HepG2 (cell line): ENCODE measurements at regions not wholly inside any gene's neighbourhood (a gene's known extent, or its start where the extent isn't known, plus 50 kb on each side); places are given as distances from the start of the nearest gene placed in this dataset.
A peak's percentile ranks its signal among the peaks of the same experiment; 100 is the strongest.

Experiments
- DNMT3B ChIP-seq: conservative IDR thresholded peaks from 2 replicates; pipeline ENCODE4 v1.6.1; 2016; ENCODE audit warnings: missing biosample characterization, control low read depth
- ERF ChIP-seq: IDR thresholded peaks from 2 replicates; pipeline ENCODE4 v1.6.1; 2018; ENCODE audit warnings: missing biosample characterization, missing genetic modification reagents
- GABPB1 ChIP-seq: IDR thresholded peaks from 2 replicates; pipeline ENCODE4 v1.6.1; 2016; ENCODE audit warnings: mild to moderate bottlenecking, missing genetic modification reagents, moderate library complexity, missing compliant biosample characterization
- GFI1 ChIP-seq: sonication (generic); formaldehyde crosslinking; IDR thresholded peaks from 2 replicates; pipeline ENCODE4 v1.5.0; 2020; ENCODE audit warnings: missing genetic modification reagents, mild to moderate bottlenecking, borderline replicate concordance
- MAFK ChIP-seq, 2 experiments: IDR thresholded peaks in 1 of 2; conservative IDR thresholded peaks in 1 of 2; 2 replicates each; pipeline ENCODE4 v1.6.1; 2011; ENCODE audit warnings: improper control_type of control experiment in 2 of 2, low read length in 2 of 2
- MIER2 ChIP-seq: IDR thresholded peaks from 2 replicates; pipeline ENCODE4 v1.6.1; 2016; ENCODE audit warnings: missing biosample characterization, missing genetic modification reagents
- MLXIP ChIP-seq: sonication (generic); formaldehyde crosslinking; IDR thresholded peaks from 2 replicates; pipeline ENCODE4 v1.9.0; 2021; ENCODE audit warnings: missing genetic modification reagents, borderline replicate concordance
- MTF1 ChIP-seq: sonication (generic); formaldehyde crosslinking; IDR thresholded peaks from 2 replicates; pipeline ENCODE4 v1.5.0; 2020; ENCODE audit warnings: missing genetic modification reagents
- YEATS4 ChIP-seq: sonication (generic); formaldehyde crosslinking; IDR thresholded peaks from 2 replicates; pipeline ENCODE4 v1.4.0; 2020; ENCODE audit warnings: missing genetic modification reagents, borderline replicate concordance
- ZBTB8A ChIP-seq: sonication (generic); formaldehyde crosslinking; IDR thresholded peaks from 2 replicates; pipeline ENCODE4 v1.4.0; 2020; ENCODE audit warnings: mild to moderate bottlenecking, low read depth, missing genetic modification reagents, borderline replicate concordance
- ZKSCAN8 ChIP-seq: IDR thresholded peaks from 2 replicates; pipeline ENCODE4 v1.6.1; 2016; ENCODE audit warnings: borderline replicate concordance, missing genetic modification reagents, missing compliant biosample characterization
- ZNF260 ChIP-seq: sonication (generic); formaldehyde crosslinking; IDR thresholded peaks from 2 replicates; pipeline ENCODE4 v1.4.0; 2020; ENCODE audit warnings: missing genetic modification reagents, low read depth, mild to moderate bottlenecking, borderline replicate concordance
- ZNF550 ChIP-seq: sonication (generic); formaldehyde crosslinking; IDR thresholded peaks from 2 replicates; pipeline ENCODE4 v1.4.0; 2020; ENCODE audit warnings: mild to moderate bottlenecking, missing genetic modification reagents, borderline replicate concordance

GRCh38 chr2:183623227-183623626 is 499.0 kb downstream of the NUP35 start (continued):
- TF ChIP-seq MLXIP (CRISPR knock-in tag) (no peak), MAFK (conservative IDR thresholded peaks at IDR 0.05 in 1 of 2, IDR thresholded peaks at IDR 0.05 in 1 of 2; ENCODE audit: low read length in 2 of 2) (peak; percentile 75 to 87), ZNF550 (CRISPR knock-in tag) (no peak), YEATS4 (CRISPR knock-in tag) (no peak), MTF1 (CRISPR knock-in tag) (no peak), DNMT3B (CRISPR knock-in tag) (no peak), ZNF260 (no peak), ZBTB8A (CRISPR knock-in tag) (no peak), ZKSCAN8 (CRISPR knock-in tag) (no peak), GABPB1 (CRISPR knock-in tag) (no peak), ERF (CRISPR knock-in tag) (no peak), GFI1 (CRISPR knock-in tag) (no peak), MIER2 (CRISPR knock-in tag) (no peak)
